ENCODE measurements at regions not wholly inside any gene's neighbourhood (a gene's known extent, or its start where the extent isn't known, plus 50 kb on each side); places are given as distances from the start of the nearest gene placed in this dataset.

DNA sequence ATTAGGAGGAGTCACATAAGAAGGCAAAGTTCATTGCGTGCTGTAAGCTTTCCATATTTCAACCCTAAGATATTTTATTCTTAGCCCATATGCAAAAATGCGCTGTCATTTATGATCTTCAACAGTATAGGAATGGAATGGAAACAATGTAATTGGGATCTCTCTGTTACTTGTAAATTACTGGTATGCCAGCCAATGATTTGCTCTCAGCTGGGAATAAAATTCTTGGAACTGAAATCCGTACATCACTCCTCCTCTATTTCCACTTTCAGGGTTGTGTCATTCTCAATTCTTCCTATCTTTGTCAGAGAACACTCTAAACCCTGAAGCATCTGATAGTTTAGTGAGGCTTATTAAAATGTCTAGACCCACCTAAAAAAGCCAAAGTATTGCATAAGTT, 80.7 kb upstream of the STEAP4 start:
- no peak for FAIRE-seq
- no peak overlapping the region for H3K27ac ChIP-seq
- no peak for ATAC-seq

DNA sequence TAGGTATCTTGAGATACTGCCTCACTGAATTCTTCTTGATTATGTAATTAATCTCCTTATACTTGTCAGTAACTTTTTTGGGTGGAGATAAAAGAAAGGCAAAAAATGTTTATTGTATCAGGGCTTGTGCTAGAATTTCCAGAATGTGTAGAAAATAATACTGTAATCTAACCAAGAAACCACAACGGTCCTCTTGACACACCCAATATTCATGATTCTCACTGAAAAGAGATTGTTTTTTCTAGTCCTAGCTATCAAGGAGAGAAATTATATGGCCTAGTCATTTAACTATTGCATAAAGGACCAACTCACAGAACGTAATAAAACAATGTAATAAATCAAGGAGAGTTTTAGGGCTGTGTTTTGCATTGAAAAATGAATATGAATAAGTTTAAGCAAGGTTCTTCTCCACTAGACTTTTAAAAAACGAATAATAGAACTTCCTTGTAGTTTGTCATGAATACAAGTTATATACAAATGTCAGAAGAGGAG, 80.0 kb upstream of the STEAP4 start:
- TF ChIP-seq, protein P1, sequence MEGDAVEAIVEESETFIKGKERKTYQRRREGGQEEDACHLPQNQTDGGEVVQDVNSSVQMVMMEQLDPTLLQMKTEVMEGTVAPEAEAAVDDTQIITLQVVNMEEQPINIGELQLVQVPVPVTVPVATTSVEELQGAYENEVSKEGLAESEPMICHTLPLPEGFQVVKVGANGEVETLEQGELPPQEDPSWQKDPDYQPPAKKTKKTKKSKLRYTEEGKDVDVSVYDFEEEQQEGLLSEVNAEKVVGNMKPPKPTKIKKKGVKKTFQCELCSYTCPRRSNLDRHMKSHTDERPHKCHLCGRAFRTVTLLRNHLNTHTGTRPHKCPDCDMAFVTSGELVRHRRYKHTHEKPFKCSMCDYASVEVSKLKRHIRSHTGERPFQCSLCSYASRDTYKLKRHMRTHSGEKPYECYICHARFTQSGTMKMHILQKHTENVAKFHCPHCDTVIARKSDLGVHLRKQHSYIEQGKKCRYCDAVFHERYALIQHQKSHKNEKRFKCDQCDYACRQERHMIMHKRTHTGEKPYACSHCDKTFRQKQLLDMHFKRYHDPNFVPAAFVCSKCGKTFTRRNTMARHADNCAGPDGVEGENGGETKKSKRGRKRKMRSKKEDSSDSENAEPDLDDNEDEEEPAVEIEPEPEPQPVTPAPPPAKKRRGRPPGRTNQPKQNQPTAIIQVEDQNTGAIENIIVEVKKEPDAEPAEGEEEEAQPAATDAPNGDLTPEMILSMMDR (IDR thresholded peaks at IDR 0.05): no peak
- Histone ChIP-seq H3K4me3 (no peak overlapping the region), H3K36me3 (no peaks in the 10 kb centered on the region), H3K27me3 (no peaks in the 10 kb centered on the region), H3K27ac (no peak overlapping the region), H3K9me3 (no peaks in the 10 kb centered on the region), H3K4me1 (no peaks in the 10 kb centered on the region)
- no peak for ATAC-seq
- intact Hi-C loops (cut with DNase I): no loop called here
- no peak for DNase-seq
- FAIRE-seq: no peak
- 68 to 71% methylated on average over 3 of the region's 3 CpGs for WGBS, 2 donors

More for the DNA sequence above, 80.7 kb upstream of the STEAP4 start:
- no peaks in the 10 kb centered on the region for H3K9me3 ChIP-seq
- WGBS, 2 donors: 78 to 81% methylated on average over 3 of the region's 3 CpGs
- no peak overlapping the region for H3K4me3 ChIP-seq
- H3K27me3 ChIP-seq: no peaks in the 10 kb centered on the region
- no peaks in the 10 kb centered on the region for H3K36me3 ChIP-seq
- intact Hi-C loops (cut with DNase I): no loop called here
- TF ChIP-seq, protein P1 (IDR thresholded peaks at IDR 0.05): no peak
- DNase-seq: no peak
- H3K4me1 ChIP-seq: no peaks in the 10 kb centered on the region

DNA sequence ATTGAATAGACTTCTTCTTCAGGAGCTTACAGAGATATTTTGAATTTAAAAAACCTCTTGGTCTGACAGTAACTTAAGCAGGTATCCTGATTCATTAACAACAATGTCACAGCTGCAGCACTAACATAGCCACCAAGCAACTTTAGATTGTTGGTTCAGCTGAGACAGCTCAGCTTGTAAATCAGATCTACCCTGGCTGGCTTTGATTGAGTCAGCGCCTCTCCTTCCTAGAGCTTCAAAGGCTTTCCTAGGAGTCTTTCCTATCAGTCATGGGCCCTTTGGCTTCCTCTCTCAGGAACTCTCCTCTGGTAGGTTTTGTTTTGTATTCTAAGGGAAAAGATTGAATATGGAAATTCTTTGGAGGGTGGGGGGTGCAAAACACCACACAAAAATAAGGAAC, 70.7 kb upstream of the STEAP4 start:
- H3K27me3 ChIP-seq: no peaks in the 10 kb centered on the region
- TF ChIP-seq, protein P1 (IDR thresholded peaks at IDR 0.05): no peak
- no peak for DNase-seq
- no peaks in the 10 kb centered on the region for H3K36me3 ChIP-seq
- 70% methylated on average over 1 of the region's 1 CpG for WGBS, 2 donors
- intact Hi-C loops (cut with DNase I): no loop called here
- no peaks in the 10 kb centered on the region for H3K4me1 ChIP-seq
- ATAC-seq: no peak
- no peak overlapping the region for H3K27ac ChIP-seq
- no peak overlapping the region for H3K4me3 ChIP-seq
- H3K9me3 ChIP-seq: no peaks in the 10 kb centered on the region
- FAIRE-seq: no peak

DNA sequence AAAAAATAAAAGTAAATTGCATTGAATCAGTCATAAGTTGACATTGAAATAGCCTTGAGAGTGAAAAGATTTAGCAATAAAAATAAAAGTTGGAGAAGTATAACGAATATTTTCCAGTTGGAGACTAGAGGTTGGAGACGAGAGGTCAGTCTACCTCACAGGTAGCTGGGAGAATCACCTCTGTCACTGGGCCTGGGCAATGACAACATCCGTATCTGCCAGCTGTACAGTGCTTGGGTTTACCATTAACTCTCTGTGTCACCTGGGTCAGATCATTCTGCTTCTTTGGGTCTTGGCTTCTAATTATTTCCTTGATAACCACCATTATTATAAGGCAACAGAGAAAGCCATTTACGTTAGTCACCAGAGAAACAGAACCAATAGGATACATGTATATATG, 62.0 kb upstream of the STEAP4 start:
- H3K27ac ChIP-seq: no peak overlapping the region
- WGBS, 2 donors: 83 to 90% methylated on average over 4 of the region's 4 CpGs
- intact Hi-C loops (cut with DNase I): no loop called here
- H3K4me1 ChIP-seq: peaks cover 0 to 6% (median 0%) of the 10 kb centered on the region in 3 donors
- FAIRE-seq (no peak), ATAC-seq (no peak), DNase-seq (no peak)
- H3K27me3 ChIP-seq: no peaks in the 10 kb centered on the region
- no peaks in the 10 kb centered on the region for H3K36me3 ChIP-seq
- no peak overlapping the region for H3K4me3 ChIP-seq
- TF ChIP-seq, protein P1 (IDR thresholded peaks at IDR 0.05): no peak
- H3K9me3 ChIP-seq: no peaks in the 10 kb centered on the region

DNA sequence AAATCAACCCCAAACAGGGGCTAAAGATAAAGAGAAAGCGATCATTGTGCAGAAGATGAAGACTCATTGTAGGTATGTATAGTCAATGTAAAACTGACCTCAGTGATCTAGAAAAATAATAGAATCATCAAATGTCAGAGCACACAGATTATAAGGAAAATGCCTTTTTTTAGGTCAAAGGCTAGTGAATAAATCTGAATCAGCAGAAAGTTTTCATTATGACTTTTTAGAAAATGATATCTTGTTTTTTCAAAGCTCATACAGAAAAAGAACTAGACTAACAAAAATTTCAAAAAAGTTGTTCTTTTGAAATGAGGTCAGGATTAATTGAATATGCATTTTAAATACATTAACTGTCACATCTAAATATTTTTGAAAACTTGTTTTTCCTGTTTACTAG, 60.2 kb upstream of the STEAP4 start:
- Histone ChIP-seq H3K27me3 (no peaks in the 10 kb centered on the region), H3K27ac (no peak overlapping the region), H3K4me1 (peaks cover 0 to 8% (median 0%) of the 10 kb centered on the region in 3 donors), H3K36me3 (no peaks in the 10 kb centered on the region), H3K9me3 (no peaks in the 10 kb centered on the region), H3K4me3 (no peak overlapping the region)
- WGBS, 2 donors: 89 to 100% methylated on average over 1 of the region's 1 CpG
- TF ChIP-seq, protein P1 (IDR thresholded peaks at IDR 0.05): no peak
- no peak for DNase-seq
- no peak for FAIRE-seq
- ATAC-seq: no peak
- intact Hi-C loops (cut with DNase I): no loop called here
